DOHH2 (cell line): ENCODE measurements at regions not wholly inside any gene's neighbourhood (a gene's known extent, or its start where the extent isn't known, plus 50 kb on each side); places are given as distances from the start of the nearest gene placed in this dataset.

Experiments used
- H3F3A ChIP-seq: fragments of 200-600 bp; sonication (generic), shearing (Covaris generic); 2 replicates; pipeline ENCODE4 v1.6.0; 2016; ENCODE audit warnings: antibody characterized with exemption, mild to moderate bottlenecking; ENCODE audit not compliant: control insufficient read depth, insufficient read depth
- H3K27ac ChIP-seq: fragments of 200-600 bp; sonication (generic); 2 replicates; pipeline ENCODE4 v1.5.1; 2014; ENCODE audit warnings: low read depth, mild to moderate bottlenecking, low read length, moderate library complexity
- H3K27me3 ChIP-seq: fragments of 200-600 bp; sonication (generic); 2 replicates; pipeline ENCODE4 v1.6.1; 2014; ENCODE audit warnings: mild to moderate bottlenecking, low read length, mixed read lengths; ENCODE audit not compliant: control insufficient read depth
- H3K36me3 ChIP-seq: fragments of 200-600 bp; sonication (generic); 2 replicates; pipeline ENCODE4 v1.6.1; 2014; ENCODE audit warnings: mild to moderate bottlenecking, low read length, moderate library complexity, mixed read lengths; ENCODE audit not compliant: control insufficient read depth
- H3K4me1 ChIP-seq: fragments of 200-600 bp; sonication (generic); 2 replicates; pipeline ENCODE4 v1.6.1; 2014; ENCODE audit warnings: mild to moderate bottlenecking, low read length, mixed read lengths; ENCODE audit not compliant: control insufficient read depth
- H3K4me2 ChIP-seq: fragments of 200-600 bp; sonication (generic); 2 replicates; pipeline ENCODE4 v1.6.0; 2014; ENCODE audit warnings: mild to moderate bottlenecking, low read length, moderate library complexity
- H3K4me3 ChIP-seq: fragments of 200-600 bp; sonication (generic); 2 replicates; pipeline ENCODE4 v1.5.1; 2014; ENCODE audit warnings: mild to moderate bottlenecking, low read length, mixed read lengths
- H3K79me2 ChIP-seq: fragments of 200-600 bp; sonication (generic); 2 replicates; pipeline ENCODE4 v1.6.1; 2014; ENCODE audit warnings: mild to moderate bottlenecking, low read length, mixed read lengths; ENCODE audit not compliant: control insufficient read depth
- H3K9me2 ChIP-seq: fragments of 200-600 bp; sonication (generic); replicated peaks from 2 replicates; pipeline ENCODE4 v1.6.1; 2014; ENCODE audit warnings: mild to moderate bottlenecking, low read length, mixed read lengths; ENCODE audit not compliant: control insufficient read depth
- H3K9me3 ChIP-seq: fragments of 200-600 bp; sonication (generic); 2 replicates; pipeline ENCODE4 v1.6.1; 2014; ENCODE audit warnings: antibody characterized with exemption, low read length, mixed read lengths; ENCODE audit not compliant: control insufficient read depth, insufficient read depth
- H4K20me1 ChIP-seq: fragments of 200-600 bp; sonication (generic); 2 replicates; pipeline ENCODE4 v1.6.0; 2014; ENCODE audit warnings: low read depth, mild to moderate bottlenecking, antibody characterized with exemption, low read length, moderate library complexity; ENCODE audit not compliant: control insufficient read depth, insufficient read depth
- CTCF ChIP-seq: fragments of 200-600 bp; sonication (generic); IDR thresholded peaks from one replicate; pipeline ENCODE4 v1.5.1; 2014; ENCODE audit warnings: antibody characterized with exemption, mild to moderate bottlenecking, low read depth, low read length; ENCODE audit not compliant: poor library complexity, severe bottlenecking
- EZH2phosphoT487 ChIP-seq: fragments of 200-600 bp; sonication (generic); IDR thresholded peaks from 2 replicates; pipeline ENCODE4 v1.6.1; 2017; ENCODE audit warnings: borderline replicate concordance, mild to moderate bottlenecking, antibody characterized with exemption, low read length, moderate library complexity, mixed read lengths

- H3K9me2 ChIP-seq: no peaks in the 10 kb centered on the region
- H3K27ac ChIP-seq: no peak overlapping the region
- H3K4me2 ChIP-seq: no peak overlapping the region
- H4K20me1 ChIP-seq: no peaks in the 10 kb centered on the region
- no peak overlapping the region for H3K4me3 ChIP-seq
- TF ChIP-seq EZH2phosphoT487 (no peak), CTCF (no peak)
- no peaks in the 10 kb centered on the region for H3K4me1 ChIP-seq
- H3F3A ChIP-seq: no peaks in the 10 kb centered on the region
- no peaks in the 10 kb centered on the region for H3K36me3 ChIP-seq
- no peaks in the 10 kb centered on the region for H3K79me2 ChIP-seq
- no peaks in the 10 kb centered on the region for H3K9me3 ChIP-seq
- H3K27me3 ChIP-seq: no peaks in the 10 kb centered on the region
Measured at GRCh38 chr4:178781779-178782178, 1339.5 kb upstream of the AGA start.

DNA sequence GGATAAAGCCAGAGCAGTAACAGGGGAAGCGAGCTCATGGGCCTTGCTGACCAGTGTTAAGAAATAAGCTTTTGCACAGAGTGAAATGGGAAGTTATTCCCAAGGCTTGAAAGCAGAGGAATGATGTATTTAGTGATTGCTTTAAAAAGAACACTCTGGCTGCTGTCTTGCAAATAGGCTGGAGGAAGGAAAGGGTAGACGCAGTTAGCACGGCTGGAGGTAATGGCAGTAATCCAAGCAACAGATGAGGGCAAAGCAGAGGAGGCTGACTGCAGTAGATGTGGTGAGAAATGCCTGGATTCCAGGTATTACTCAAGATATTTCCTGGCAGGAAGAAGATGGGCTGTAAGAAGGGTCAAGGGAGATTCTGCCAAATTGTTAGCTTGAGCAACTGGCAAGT lies 1342.3 kb upstream of the AGA start:
- H3K9me2 ChIP-seq: no peaks in the 10 kb centered on the region
- H4K20me1 ChIP-seq: no peaks in the 10 kb centered on the region
- no peaks in the 10 kb centered on the region for H3K9me3 ChIP-seq
- no peak overlapping the region for H3K4me2 ChIP-seq
- H3K27me3 ChIP-seq: no peaks in the 10 kb centered on the region
- no peak overlapping the region for H3K4me3 ChIP-seq
- H3K36me3 ChIP-seq: no peaks in the 10 kb centered on the region
- H3K4me1 ChIP-seq: no peaks in the 10 kb centered on the region
- no peak for TF ChIP-seq EZH2phosphoT487
- TF ChIP-seq CTCF: no peak
- no peaks in the 10 kb centered on the region for H3K79me2 ChIP-seq
- no peaks in the 10 kb centered on the region for H3F3A ChIP-seq
- H3K27ac ChIP-seq: no peak overlapping the region

- no peaks in the 10 kb centered on the region for H3F3A ChIP-seq
- TF ChIP-seq EZH2phosphoT487 (no peak), CTCF (no peak)
- H3K36me3 ChIP-seq: no peaks in the 10 kb centered on the region
- no peaks in the 10 kb centered on the region for H3K9me2 ChIP-seq
- no peaks in the 10 kb centered on the region for H3K27me3 ChIP-seq
- no peak overlapping the region for H3K4me2 ChIP-seq
- H3K4me1 ChIP-seq: no peaks in the 10 kb centered on the region
- H3K79me2 ChIP-seq: no peaks in the 10 kb centered on the region
- H4K20me1 ChIP-seq: no peaks in the 10 kb centered on the region
- H3K4me3 ChIP-seq: no peak overlapping the region
- no peak overlapping the region for H3K27ac ChIP-seq
- H3K9me3 ChIP-seq: no peaks in the 10 kb centered on the region
Measured at GRCh38 chr4:178789279-178789678, 1347.0 kb upstream of the AGA start.

DNA sequence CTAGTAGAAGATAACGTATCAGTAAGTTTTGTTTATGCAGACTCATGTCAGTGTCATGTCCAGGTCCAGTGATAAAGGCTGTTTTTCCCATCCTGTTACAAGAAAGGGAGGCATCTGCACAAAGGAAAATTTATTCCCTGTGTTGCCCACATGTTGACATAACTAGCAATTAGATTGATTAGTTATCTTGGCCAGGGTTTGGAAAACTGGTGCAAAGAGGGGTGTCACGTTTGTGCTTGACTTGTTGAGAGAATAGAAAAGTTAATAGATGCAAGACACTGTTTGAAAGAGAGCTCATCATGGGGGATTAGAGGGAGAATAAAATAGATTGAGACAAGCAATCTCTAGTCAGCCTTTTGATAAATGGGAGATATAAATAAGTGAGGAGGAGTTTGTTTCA lies 1357.0 kb upstream of the AGA start:
- Histone ChIP-seq H3F3A (no peaks in the 10 kb centered on the region), H3K9me2 (no peaks in the 10 kb centered on the region; the same call in 1 of the 2 replicates), H3K4me1 (no peaks in the 10 kb centered on the region), H3K4me2 (no peak overlapping the region), H3K36me3 (no peaks in the 10 kb centered on the region), H3K79me2 (no peaks in the 10 kb centered on the region), H3K27ac (no peak overlapping the region), H4K20me1 (no peaks in the 10 kb centered on the region), H3K27me3 (no peaks in the 10 kb centered on the region), H3K9me3 (no peaks in the 10 kb centered on the region), H3K4me3 (no peak overlapping the region)
- TF ChIP-seq EZH2phosphoT487 (no peak), CTCF (no peak)
